RWPE2 (cell line): ENCODE measurements at regions not wholly inside any gene's neighbourhood (a gene's known extent, or its start where the extent isn't known, plus 50 kb on each side); places are given as distances from the start of the nearest gene placed in this dataset.
"Not testable (repeated sequence)": the region's sequence is repeated elsewhere in the genome, so short reads cannot be mapped to it uniquely, and the experiment has no call there.

Experiments
- ATAC-seq: fragments of 200-7000 bp; cut with Tn5 transposase; 3 replicates; pipeline ENCODE4 v1.9.1; 2021; ENCODE audit warnings: low read depth
- DNase-seq: peaks from one replicate; pipeline ENCODE4 v3.0.0-alpha.2; 2020; ENCODE audit warnings: low spot score
- H3K27ac ChIP-seq: fragments of 450-650 bp; 2 replicates; pipeline ENCODE4 v1.5.1; 2017; ENCODE audit warnings: mild to moderate bottlenecking; ENCODE audit not compliant: poor library complexity, severe bottlenecking
- H3K27me3 ChIP-seq: fragments of 250-450 bp; sonication (Bioruptor Pico); 2 replicates; pipeline ENCODE4 v1.5.1; 2021; ENCODE audit warnings: mild to moderate bottlenecking, moderate library complexity; ENCODE audit not compliant: insufficient read depth, poor library complexity, severe bottlenecking
- H3K36me3 ChIP-seq: fragments of 250-450 bp; sonication (Bioruptor Pico); 2 replicates; pipeline ENCODE4 v1.5.1; 2020; ENCODE audit warnings: low read depth, mild to moderate bottlenecking, moderate library complexity
- H3K4me1 ChIP-seq: fragments of 250-450 bp; sonication (Bioruptor Pico); 2 replicates; pipeline ENCODE4 v1.5.1; 2021; ENCODE audit warnings: mild to moderate bottlenecking, moderate library complexity; ENCODE audit not compliant: insufficient read depth, poor library complexity, severe bottlenecking
- H3K4me3 ChIP-seq: fragments of 250-450 bp; sonication (Bioruptor Pico); 2 replicates; pipeline ENCODE4 v1.5.1; 2021; ENCODE audit warnings: mild to moderate bottlenecking, moderate library complexity; ENCODE audit not compliant: severe bottlenecking
- H3K9me3 ChIP-seq: fragments of 250-450 bp; sonication (Bioruptor Pico); 2 replicates; pipeline ENCODE4 v1.5.1; 2021; ENCODE audit warnings: mild to moderate bottlenecking, moderate library complexity; ENCODE audit not compliant: severe bottlenecking
- CTCF ChIP-seq: fragments of 450-650 bp; IDR thresholded peaks from one replicate; pipeline ENCODE4 v1.5.1; 2017; ENCODE audit warnings: mild to moderate bottlenecking, moderate library complexity; ENCODE audit not compliant: poor library complexity, severe bottlenecking

GRCh38 chr16:59950431-59950830 is 1216.3 kb upstream of the GOT2 start:
- ATAC-seq = no peak
- no peaks in the 10 kb centered on the region for H3K4me1 ChIP-seq
- DNase-seq = no peak
- H3K36me3 ChIP-seq = no peaks in the 10 kb centered on the region
- H3K9me3 ChIP-seq = no peaks in the 10 kb centered on the region
- no peak overlapping the region for H3K27ac ChIP-seq
- no peaks in the 10 kb centered on the region for H3K27me3 ChIP-seq
- no peak overlapping the region for H3K4me3 ChIP-seq
- TF ChIP-seq CTCF = no peak

GRCh38 chr16:59944041-59944440 is 1209.9 kb upstream of the GOT2 start:
- not testable (repeated sequence) for H3K36me3 ChIP-seq, H3K4me1 ChIP-seq, ATAC-seq, H3K27ac ChIP-seq, H3K4me3 ChIP-seq, H3K9me3 ChIP-seq, DNase-seq, H3K27me3 ChIP-seq

GRCh38 chr16:59941594-59941993 is 1207.5 kb upstream of the GOT2 start:
- no peak for TF ChIP-seq CTCF
- no peak overlapping the region for H3K4me3 ChIP-seq
- H3K36me3 ChIP-seq = no peaks in the 10 kb centered on the region
- no peaks in the 10 kb centered on the region for H3K4me1 ChIP-seq
- DNase-seq (no peak), ATAC-seq (no peak)
- no peaks in the 10 kb centered on the region for H3K27me3 ChIP-seq
- H3K9me3 ChIP-seq = no peaks in the 10 kb centered on the region
- no peak overlapping the region for H3K27ac ChIP-seq

GRCh38 chr16:59920054-59920453 is 1185.9 kb upstream of the GOT2 start:
- no peak for TF ChIP-seq CTCF
- ATAC-seq = no peak

GRCh38 chr16:59913666-59914065 is 1179.5 kb upstream of the GOT2 start:
- H3K27ac ChIP-seq = no peak overlapping the region
- ATAC-seq (no peak), DNase-seq (no peak)
- H3K36me3 ChIP-seq = no peaks in the 10 kb centered on the region
- H3K9me3 ChIP-seq = no peaks in the 10 kb centered on the region
- no peaks in the 10 kb centered on the region for H3K4me1 ChIP-seq
- no peak overlapping the region for H3K4me3 ChIP-seq
- H3K27me3 ChIP-seq = no peaks in the 10 kb centered on the region
- no peak for TF ChIP-seq CTCF

More at GRCh38 chr16:59920054-59920453, 1185.9 kb upstream of the GOT2 start:
- Histone ChIP-seq H3K36me3 (no peaks in the 10 kb centered on the region), H3K27ac (no peak overlapping the region), H3K4me3 (no peak overlapping the region), H3K4me1 (no peaks in the 10 kb centered on the region), H3K9me3 (no peaks in the 10 kb centered on the region), H3K27me3 (no peaks in the 10 kb centered on the region)
- DNase-seq = no peak
